GM04503 (cell line): ENCODE measurements at regions not wholly inside any gene's neighbourhood (a gene's known extent, or its start where the extent isn't known, plus 50 kb on each side); places are given as distances from the start of the nearest gene placed in this dataset.

ENCODE experiments used
- DNase-seq: peaks from one replicate; pipeline ENCODE4 v3.0.0-alpha.2; 2012; ENCODE audit warnings: low read depth

GRCh38 chr3:113138839-113139743 lies 72.3 kb upstream of the BOC start:
- no peak for DNase-seq

GRCh38 chr3:113140876-113141275 lies 70.5 kb upstream of the BOC start:
- DNase-seq = no peak

GRCh38 chr3:113141543-113141942 lies 69.8 kb upstream of the BOC start:
- DNase-seq = no peak

- no peak for DNase-seq
These were observed 68.9 kb upstream of the BOC start for GRCh38 chr3:113142476-113142875.

- DNase-seq = no peak
These were observed 68.0 kb upstream of the BOC start for GRCh38 chr3:113143353-113143752.

GRCh38 chr3:113147681-113148261 lies 63.6 kb upstream of the BOC start:
- DNase-seq = no peak

GRCh38 chr3:113148284-113148683 lies 63.1 kb upstream of the BOC start:
- DNase-seq = no peak

- DNase-seq = no peak
These were observed 61.1 kb upstream of the BOC start for GRCh38 chr3:113150250-113150649.

GRCh38 chr3:113151461-113152031 lies 59.8 kb upstream of the BOC start:
- no peak for DNase-seq

- DNase-seq = no peak
These were observed 58.5 kb upstream of the BOC start for GRCh38 chr3:113152849-113153248.

- no peak for DNase-seq
These were observed 57.8 kb upstream of the BOC start for GRCh38 chr3:113153499-113154107.

- no peak for DNase-seq
These were observed 54.5 kb upstream of the BOC start for GRCh38 chr3:113156816-113157333.

- DNase-seq = peak; percentile 50
These were observed 53.8 kb upstream of the BOC start for GRCh38 chr3:113157408-113158030.

GRCh38 chr3:113158171-113158570 lies 53.2 kb upstream of the BOC start:
- DNase-seq = no peak
